Lower leg skin (tissue), 3 donors: ENCODE measurements at regions not wholly inside any gene's neighbourhood (a gene's known extent, or its start where the extent isn't known, plus 50 kb on each side); places are given as distances from the start of the nearest gene placed in this dataset.

ENCODE experiments used
- CTCF ChIP-seq, 3 donors: fragments of 450-650 bp; IDR thresholded peaks; one replicate each; pipeline ENCODE4 v1.5.1; 2016; ENCODE audit warnings: antibody characterized with exemption in 3 of 3, mild to moderate bottlenecking in 3 of 3, moderate library complexity in 2 of 3
- POLR2A ChIP-seq, 2 donors: fragments of 450-650 bp; IDR thresholded peaks; one replicate each; pipeline ENCODE4 v1.6.1; 2016 to 2017; ENCODE audit warnings: antibody characterized with exemption in 2 of 2, mild to moderate bottlenecking in 1 of 2, moderate library complexity in 1 of 2

GRCh38 chr2:63736354-63736753 lies 105.3 kb upstream of the UGP2 start:
- TF ChIP-seq CTCF (IDR thresholded peaks at IDR 0.05) (no peak), POLR2A (IDR thresholded peaks at IDR 0.05) (no peak)
